GM19043 (cell line): ENCODE measurements at regions not wholly inside any gene's neighbourhood (a gene's known extent, or its start where the extent isn't known, plus 50 kb on each side); places are given as distances from the start of the nearest gene placed in this dataset.
"Not testable (repeated sequence)": the region's sequence is repeated elsewhere in the genome, so short reads cannot be mapped to it uniquely, and the experiment has no call there.

Source experiments
- ATAC-seq: cut with Tn5 transposase; IDR thresholded peaks from one replicate; pipeline ENCODE4 v1.9.1; 2021; ENCODE audit warnings: low read depth; ENCODE audit not compliant: unreplicated experiment

DNA sequence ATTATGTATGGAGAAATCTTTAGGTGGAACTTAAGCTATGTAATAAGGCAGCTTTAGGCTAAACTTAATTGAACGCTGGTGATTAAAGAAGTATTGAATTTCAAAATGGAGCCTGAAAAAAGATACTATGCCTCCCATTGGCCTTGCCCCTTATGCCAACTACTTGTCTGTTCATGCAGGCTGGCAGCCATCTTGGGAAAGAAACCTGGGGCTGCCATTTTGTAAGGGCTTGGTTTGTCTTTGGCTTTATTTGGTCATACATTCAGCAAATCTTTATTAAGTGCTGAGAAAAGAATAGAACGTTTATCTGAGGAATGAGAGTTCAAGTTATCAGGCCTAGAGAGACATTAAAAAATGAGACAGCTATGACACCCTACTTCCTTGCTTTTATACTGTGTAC, 231.3 kb downstream of the KCNE4 start:
- ATAC-seq, result no peak

GRCh38 chr2:223283771-223284170, 231.8 kb downstream of the KCNE4 start:
- ATAC-seq, result no peak

- no peak for ATAC-seq
These were observed 233.6 kb downstream of the KCNE4 start for GRCh38 chr2:223285370-223286265.

GRCh38 chr2:223294756-223295155, 242.8 kb downstream of the KCNE4 start:
- ATAC-seq, result no peak

DNA sequence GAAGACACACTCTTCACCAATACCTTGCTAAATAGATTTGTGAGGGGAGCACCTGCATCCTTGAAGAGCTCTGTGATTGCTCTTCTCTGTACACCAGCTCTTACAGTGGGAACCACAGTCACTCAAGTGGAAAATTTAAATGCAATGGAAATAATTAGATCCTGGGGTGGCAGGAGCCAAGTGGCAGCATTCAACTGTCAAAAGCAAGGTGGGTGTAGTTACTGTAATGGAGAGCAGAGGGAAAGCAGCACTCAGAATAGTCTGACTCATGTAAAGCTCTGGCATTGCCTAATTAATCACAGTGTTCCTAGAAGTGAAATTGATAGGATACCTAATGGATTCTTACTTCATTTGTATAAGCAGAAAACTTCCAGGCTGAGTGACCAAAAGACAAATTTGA, 245.8 kb downstream of the KCNE4 start:
- no peak for ATAC-seq

DNA sequence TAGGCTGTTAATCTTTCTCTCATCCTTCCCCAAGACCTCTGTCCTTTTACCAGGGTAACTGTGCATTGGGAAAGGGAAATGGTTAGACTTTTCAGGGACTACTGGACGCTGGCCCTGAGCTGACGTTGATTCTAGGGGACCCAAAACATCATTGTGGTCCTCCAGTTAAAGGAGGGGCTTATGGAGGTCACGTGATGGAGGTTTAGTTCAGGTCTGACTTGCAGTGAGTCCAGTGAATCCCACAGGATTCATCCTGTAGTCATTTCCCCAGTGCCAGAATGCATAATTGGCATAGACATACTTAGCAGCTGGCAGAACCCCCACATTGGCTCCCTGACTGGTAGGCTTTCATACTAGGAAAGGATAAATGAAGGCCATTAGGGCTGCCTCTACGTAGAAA, 246.3 kb downstream of the KCNE4 start:
- not testable (repeated sequence) for ATAC-seq

GRCh38 chr2:223300326-223300725, 248.3 kb downstream of the KCNE4 start:
- no peak for ATAC-seq

GRCh38 chr2:223306371-223306770, 254.4 kb downstream of the KCNE4 start:
- ATAC-seq, result peak; percentile 70

DNA sequence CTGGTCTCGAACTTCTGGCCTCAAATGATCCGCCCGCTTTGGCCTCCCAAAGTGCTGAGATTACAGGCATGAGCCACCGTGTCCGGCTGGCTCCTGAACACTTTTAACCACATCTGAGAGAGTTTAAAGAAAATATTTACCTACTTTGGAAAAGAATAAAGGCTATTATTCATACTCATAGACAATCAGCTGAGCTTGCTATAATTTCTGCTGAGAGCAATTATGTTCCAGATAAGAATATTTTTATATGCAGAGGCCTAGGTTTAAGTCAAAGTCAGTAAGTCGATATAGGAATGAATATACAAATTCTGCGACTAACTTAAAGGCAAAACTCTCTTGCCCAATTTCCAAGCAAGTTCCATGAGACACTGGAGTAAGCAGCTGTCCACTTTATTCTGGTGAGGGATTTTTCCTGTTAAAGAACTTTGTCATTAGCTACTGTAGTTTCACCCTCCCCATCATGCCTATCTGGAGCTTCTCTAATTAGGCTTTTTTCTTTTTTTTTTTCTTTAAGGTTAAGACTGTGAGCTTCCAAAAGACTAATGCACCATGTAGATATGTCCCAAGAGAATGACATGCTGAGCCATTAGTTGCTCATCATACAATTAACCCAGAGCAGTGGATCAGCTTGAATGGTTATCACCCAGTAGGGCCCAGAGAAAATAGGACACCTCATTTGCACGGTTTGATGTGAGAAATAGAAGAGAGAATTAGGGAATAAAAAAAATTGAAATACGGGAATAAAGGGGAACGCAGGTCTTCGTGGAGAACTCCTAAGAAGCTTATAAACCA, 260.1 kb downstream of the KCNE4 start:
- ATAC-seq, result no peak

DNA sequence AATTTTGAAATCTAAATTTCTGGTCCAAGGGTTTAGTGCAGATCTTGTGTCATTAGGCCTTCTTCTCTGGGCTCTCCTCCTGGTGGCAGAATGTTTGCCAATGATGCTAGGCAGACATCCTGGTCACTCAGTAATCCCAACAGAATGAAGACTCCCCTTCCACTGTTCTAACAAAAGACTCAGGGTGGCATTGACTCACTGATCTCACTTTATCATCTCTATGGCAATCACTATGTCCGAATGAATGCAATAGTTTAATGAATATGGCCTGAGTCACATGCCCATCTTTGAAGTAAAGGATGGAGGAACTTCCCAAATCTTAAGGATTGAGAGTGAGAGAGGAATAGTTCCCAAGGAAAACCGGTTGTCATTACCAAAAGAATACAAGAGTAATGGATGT, 261.1 kb downstream of the KCNE4 start:
- no peak for ATAC-seq

GRCh38 chr2:223314811-223315210, 262.8 kb downstream of the KCNE4 start:
- no peak for ATAC-seq

DNA sequence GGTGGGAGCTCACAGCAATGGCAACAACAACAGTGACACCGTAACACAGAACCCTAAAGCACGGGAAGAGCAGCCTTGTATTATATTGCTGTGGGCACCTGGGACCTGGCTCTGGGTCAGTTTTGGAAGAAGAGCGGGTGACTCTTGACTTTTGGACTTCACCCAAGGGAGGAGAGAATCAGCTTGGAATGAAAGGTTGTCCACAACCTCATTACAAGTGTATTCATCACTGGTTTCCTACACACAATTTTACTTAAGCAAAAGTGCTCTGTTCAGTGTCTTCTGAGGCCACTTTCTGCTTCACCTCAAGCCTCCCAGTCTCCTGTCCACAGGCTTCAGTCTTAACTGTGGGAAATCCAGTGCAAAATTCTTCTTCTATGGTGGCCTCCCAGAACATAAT, 263.8 kb downstream of the KCNE4 start:
- ATAC-seq, result no peak

- ATAC-seq, result no peak
These were observed 264.4 kb downstream of the KCNE4 start for GRCh38 chr2:223316342-223316741.

GRCh38 chr2:223319601-223320000, 267.6 kb downstream of the KCNE4 start:
- ATAC-seq, result no peak

DNA sequence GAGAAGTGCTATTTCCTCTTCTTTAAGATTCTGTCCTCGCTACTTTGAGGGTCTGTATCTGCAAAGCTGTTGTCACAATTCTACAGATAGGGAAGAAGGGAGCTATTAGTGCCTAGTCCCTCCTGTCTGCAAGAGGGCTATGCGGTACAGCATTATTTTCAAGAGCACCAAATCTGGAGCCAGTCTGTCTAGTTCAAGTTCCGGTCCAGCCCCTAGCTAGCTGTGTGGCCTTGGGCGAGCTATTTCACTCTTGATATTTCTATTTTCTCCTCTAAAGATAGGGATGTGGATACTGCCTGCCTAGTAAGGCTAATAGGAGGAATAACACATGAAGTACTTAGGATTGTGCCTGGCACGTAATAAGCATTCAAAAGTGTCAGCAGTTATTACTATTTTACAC, 272.4 kb downstream of the KCNE4 start:
- ATAC-seq, result no peak

GRCh38 chr2:223328578-223328977, 273.6 kb downstream of the SCG2 start:
- no peak for ATAC-seq

- not testable (repeated sequence) for ATAC-seq
These were observed 271.4 kb downstream of the SCG2 start for GRCh38 chr2:223330747-223331146.

DNA sequence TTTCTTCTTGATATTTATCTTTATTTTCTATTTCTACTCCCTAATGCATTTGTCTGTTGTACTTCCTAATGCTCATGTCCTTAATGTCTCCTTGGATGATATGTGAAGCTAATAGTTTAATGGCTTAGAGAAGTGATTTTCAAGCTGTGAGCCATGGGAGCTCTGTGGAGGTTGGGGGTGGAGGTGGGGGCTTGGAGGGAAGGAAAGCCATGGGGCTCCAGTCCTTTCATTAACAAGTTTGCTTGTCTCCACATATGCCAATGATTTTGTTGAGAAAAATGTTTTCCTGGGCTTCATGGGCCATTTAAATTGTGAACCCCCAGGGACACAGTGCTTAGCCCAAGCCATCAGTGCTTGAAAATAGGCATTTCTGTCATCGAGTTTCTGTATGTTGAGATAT, 264.1 kb downstream of the SCG2 start:
- ATAC-seq, result no peak

GRCh38 chr2:223357076-223357475, 245.1 kb downstream of the SCG2 start:
- ATAC-seq, result no peak

DNA sequence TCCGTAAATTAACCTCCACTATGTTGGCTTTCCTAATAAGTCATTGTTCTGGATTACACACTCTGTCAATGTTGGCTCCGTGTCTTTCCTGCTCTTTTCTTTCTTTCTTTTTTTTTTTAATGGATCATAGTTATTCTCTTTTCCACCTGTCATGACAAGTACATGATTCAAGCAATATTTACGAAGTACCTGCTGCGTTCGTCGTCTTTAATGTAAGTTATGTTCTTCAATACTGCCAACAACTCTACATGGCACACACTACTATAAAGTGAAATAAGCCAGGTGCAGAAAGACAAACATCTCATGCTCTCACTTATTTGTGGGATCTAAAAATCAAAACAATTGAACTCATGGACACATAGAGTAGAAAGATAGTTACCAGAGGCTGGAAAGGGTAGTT, 239.1 kb downstream of the SCG2 start:
- no peak for ATAC-seq

- ATAC-seq, result no peak
These were observed 236.9 kb downstream of the SCG2 start for GRCh38 chr2:223365158-223365679.
